Peyer's patch (tissue), 4 donors: ENCODE measurements at regions not wholly inside any gene's neighbourhood (a gene's known extent, or its start where the extent isn't known, plus 50 kb on each side); places are given as distances from the start of the nearest gene placed in this dataset.

Experiments used
- POLR2A ChIP-seq, 2 donors: fragments of 450-650 bp; IDR thresholded peaks; one replicate each; pipeline ENCODE4 v1.5.1; 2017; ENCODE audit warnings: antibody characterized with exemption in 2 of 2, mild to moderate bottlenecking in 2 of 2, moderate library complexity in 2 of 2
- TF ChIP-seq, protein P1 (sequence below), 6 experiments: fragments of 450-650 bp in 4 of 6; fragments of 200-600 bp in 2 of 6; sonication (generic) in 1 of 6; IDR thresholded peaks; one replicate each; pipeline ENCODE4 v1.5.1; 2017 to 2019; ENCODE audit warnings: antibody characterized with exemption in 6 of 6, mild to moderate bottlenecking in 3 of 6, moderate library complexity in 1 of 6

DNA sequence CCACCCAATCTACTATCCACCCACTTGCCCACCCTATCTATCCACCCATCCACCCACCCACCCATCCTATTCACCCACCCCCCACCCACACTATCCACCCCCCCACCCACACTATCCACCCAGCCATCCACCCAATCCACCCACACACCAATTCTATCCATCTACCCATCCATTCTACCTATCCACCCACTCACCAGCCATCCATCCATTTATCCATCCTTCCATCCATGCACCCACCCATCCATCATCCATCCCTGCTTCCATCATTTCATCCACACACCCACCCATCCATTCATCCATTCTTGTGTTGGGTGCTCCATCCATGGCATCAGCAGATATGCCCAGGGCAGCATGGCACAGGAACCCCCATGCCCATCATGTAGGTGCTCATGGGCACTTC lies 1206.6 kb downstream of the BRD1 start:
- TF ChIP-seq, protein P1, sequence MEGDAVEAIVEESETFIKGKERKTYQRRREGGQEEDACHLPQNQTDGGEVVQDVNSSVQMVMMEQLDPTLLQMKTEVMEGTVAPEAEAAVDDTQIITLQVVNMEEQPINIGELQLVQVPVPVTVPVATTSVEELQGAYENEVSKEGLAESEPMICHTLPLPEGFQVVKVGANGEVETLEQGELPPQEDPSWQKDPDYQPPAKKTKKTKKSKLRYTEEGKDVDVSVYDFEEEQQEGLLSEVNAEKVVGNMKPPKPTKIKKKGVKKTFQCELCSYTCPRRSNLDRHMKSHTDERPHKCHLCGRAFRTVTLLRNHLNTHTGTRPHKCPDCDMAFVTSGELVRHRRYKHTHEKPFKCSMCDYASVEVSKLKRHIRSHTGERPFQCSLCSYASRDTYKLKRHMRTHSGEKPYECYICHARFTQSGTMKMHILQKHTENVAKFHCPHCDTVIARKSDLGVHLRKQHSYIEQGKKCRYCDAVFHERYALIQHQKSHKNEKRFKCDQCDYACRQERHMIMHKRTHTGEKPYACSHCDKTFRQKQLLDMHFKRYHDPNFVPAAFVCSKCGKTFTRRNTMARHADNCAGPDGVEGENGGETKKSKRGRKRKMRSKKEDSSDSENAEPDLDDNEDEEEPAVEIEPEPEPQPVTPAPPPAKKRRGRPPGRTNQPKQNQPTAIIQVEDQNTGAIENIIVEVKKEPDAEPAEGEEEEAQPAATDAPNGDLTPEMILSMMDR (IDR thresholded peaks at IDR 0.05): no peak
- no peak for TF ChIP-seq POLR2A (IDR thresholded peaks at IDR 0.05)
